Endothelial cell of umbilical vein (primary cell): ENCODE measurements at regions not wholly inside any gene's neighbourhood (a gene's known extent, or its start where the extent isn't known, plus 50 kb on each side); places are given as distances from the start of the nearest gene placed in this dataset.

Source experiments
- BruUV-seq: library from RNA; stranded (reverse); fragments of 400-500 nt; replicated peaks from 2 replicates; lab custom pipeline; 2021; lab: Mats Ljungman, UMichigan
- CTCF ChIA-PET: fragments of 300-600, 350-600 bp; sonication (Branson Sonifier 250); formaldehyde crosslinking; loops from one replicate; lab custom pipeline; 2021; ENCODE audit warnings: antibody characterized with exemption, inconsistent platforms; lab: Charles Lee
- POLR2A ChIA-PET: fragments of 300-600, 350-600 bp; sonication (Branson Sonifier 250); formaldehyde crosslinking; loops from one replicate; lab custom pipeline; 2021; ENCODE audit warnings: antibody characterized with exemption, inconsistent platforms; lab: Charles Lee
- DNase-seq: peaks from one replicate; pipeline ENCODE4 v3.0.0-alpha.2; 2011; ENCODE audit warnings: low read depth, low spot score
- FAIRE-seq: peaks from 2 replicates; lab custom pipeline; 2011; peaks lifted over from hg19 to GRCh38; lab: Jason Lieb, UNC
- H2AFZ ChIP-seq: 2 replicates; pipeline ENCODE4 v1.6.0; 2012; ENCODE audit warnings: low read depth, low read length, control low read depth, inconsistent platforms
- H3K27ac ChIP-seq: 2 replicates; pipeline ENCODE4 v1.5.1; 2011; ENCODE audit warnings: low read depth, mild to moderate bottlenecking, control low read depth, low read length, moderate library complexity; ENCODE audit not compliant: insufficient read depth
- H3K27me3 ChIP-seq, 2 experiments: 2 replicates each; pipeline versions ENCODE4 v1.6.0 to v1.6.1; 2011; ENCODE audit warnings: low read length in 2 of 2, mixed read lengths in 1 of 2; ENCODE audit not compliant: control insufficient read depth in 2 of 2, insufficient read depth in 2 of 2
- H3K36me3 ChIP-seq, 2 experiments: 2 replicates in 1 of 2; 3 replicates in 1 of 2; pipeline ENCODE4 v1.5.1; 2011; ENCODE audit warnings: low read length in 2 of 2, mild to moderate bottlenecking in 1 of 2, moderate library complexity in 1 of 2; ENCODE audit not compliant: control insufficient read depth in 2 of 2, insufficient read depth in 2 of 2; ENCODE audit errors: extremely low read depth in 1 of 2
- H3K4me1 ChIP-seq: 3 replicates; pipeline ENCODE4 v1.5.1; 2011; ENCODE audit warnings: mild to moderate bottlenecking, low read length; ENCODE audit not compliant: control insufficient read depth, insufficient read depth; ENCODE audit errors: extremely low read depth
- H3K4me2 ChIP-seq: 2 replicates; pipeline ENCODE4 v1.6.1; 2011; ENCODE audit warnings: low read length, control low read depth, mixed read lengths; ENCODE audit not compliant: insufficient read depth
- H3K4me3 ChIP-seq, 3 experiments: fragments of 200-600 bp in 1 of 3; sonication (generic), shearing (Covaris generic) in 1 of 3; replicated peaks in 1 of 3; 2 replicates each; pipeline ENCODE4 v1.5.1; 2011 to 2016; ENCODE audit warnings: control low read depth in 3 of 3, low read length in 3 of 3, mild to moderate bottlenecking in 2 of 3, inconsistent platforms in 1 of 3, low read depth in 1 of 3, moderate library complexity in 1 of 3; ENCODE audit not compliant: insufficient read depth in 1 of 3
- H3K79me2 ChIP-seq: 2 replicates; pipeline ENCODE4 v1.6.0; 2012; ENCODE audit warnings: low read length, inconsistent platforms; ENCODE audit not compliant: control insufficient read depth, insufficient read depth
- H3K9ac ChIP-seq: replicated peaks from 2 replicates; pipeline ENCODE3; 2011; ENCODE audit warnings: low read length, control low read depth; ENCODE audit not compliant: insufficient read depth; ENCODE audit errors: extremely low read depth
- H3K9me1 ChIP-seq: replicated peaks from 3 replicates; pipeline ENCODE4 v1.6.0; 2011; ENCODE audit warnings: mild to moderate bottlenecking, low read length; ENCODE audit not compliant: control insufficient read depth, insufficient read depth; ENCODE audit errors: extremely low read depth
- H3K9me3 ChIP-seq: replicated peaks from 2 replicates; pipeline ENCODE4 v1.5.1; 2012; ENCODE audit warnings: low read length, inconsistent platforms; ENCODE audit not compliant: control insufficient read depth, insufficient read depth
- H4K20me1 ChIP-seq: replicated peaks from 2 replicates; pipeline ENCODE3; 2011; ENCODE audit warnings: mild to moderate bottlenecking, low read length; ENCODE audit not compliant: control insufficient read depth, insufficient read depth; ENCODE audit errors: extremely low read depth
- CTCF ChIP-seq, 2 donors: IDR thresholded peaks; 1 replicate in 1 of 2; 2 replicates in 1 of 2; pipeline ENCODE4 v1.5.1; 2011; ENCODE audit warnings: low read length in 2 of 2, mild to moderate bottlenecking in 2 of 2, moderate library complexity in 2 of 2, control low read depth in 1 of 2, inconsistent platforms in 1 of 2, low read depth in 1 of 2; ENCODE audit not compliant: insufficient read depth in 1 of 2; ENCODE audit errors: extremely low read depth in 1 of 2
- EZH2 ChIP-seq: IDR thresholded peaks from 2 replicates; pipeline ENCODE4 v1.6.1; 2012; ENCODE audit warnings: borderline replicate concordance, low read depth, mild to moderate bottlenecking, moderate library complexity, low read length, inconsistent platforms; ENCODE audit not compliant: severe bottlenecking
- FOS ChIP-seq: IDR thresholded peaks from 2 replicates; pipeline ENCODE4 v1.6.1; 2011; ENCODE audit warnings: mild to moderate bottlenecking, low read length, moderate library complexity, borderline replicate concordance; ENCODE audit not compliant: insufficient read depth
- GATA2 ChIP-seq: IDR thresholded peaks from 2 replicates; pipeline ENCODE4 v1.7.0; 2011; ENCODE audit warnings: low read depth, mild to moderate bottlenecking, moderate library complexity, mixed read lengths, low read length; ENCODE audit not compliant: insufficient read length, insufficient read depth
- JUN ChIP-seq: IDR thresholded peaks from 2 replicates; pipeline ENCODE4 v1.6.1; 2011; ENCODE audit warnings: borderline replicate concordance, low read depth; ENCODE audit not compliant: insufficient read length, insufficient read depth
- MAX ChIP-seq: IDR thresholded peaks from 2 replicates; pipeline ENCODE4 v1.6.1; 2011; ENCODE audit not compliant: insufficient read depth, insufficient read length
- MYC ChIP-seq: IDR thresholded peaks from one replicate; pipeline ENCODE4 v1.6.1; 2011; ENCODE audit warnings: mild to moderate bottlenecking, low read depth, low read length
- POLR2A ChIP-seq: IDR thresholded peaks from 2 replicates; pipeline ENCODE4 v1.6.1; 2012; ENCODE audit warnings: low read depth, mild to moderate bottlenecking, control low read depth, low read length
- POLR2AphosphoS5 ChIP-seq: IDR thresholded peaks from 2 replicates; pipeline ENCODE4 v1.6.1; 2012; ENCODE audit warnings: low read depth, mild to moderate bottlenecking, control low read depth, low read length, moderate library complexity; ENCODE audit not compliant: insufficient read depth
- dilution Hi-C: fragments of 300-500 bp; cut with MboI; formaldehyde crosslinking; loops from one replicate; pipeline ENCODE4 v1.15.0; 2019; ENCODE audit warnings: low sequenced_read_pairs; ENCODE audit not compliant: extremely low pct_ligation_motif_present
- intact Hi-C: fragments of 100-400 bp; cut with micrococcal nuclease; formaldehyde crosslinking; loops from one replicate; pipeline ENCODE4 v1.10.0; 2022

GRCh38 chr10:44807451-44807850 lies 103.7 kb upstream of the TMEM72 start:
- intact Hi-C loops, result no loop called here
- no peaks in the 10 kb centered on the region for H3K79me2 ChIP-seq
- POLR2A ChIA-PET, result no interaction called here
- dilution Hi-C loops, result no loop called here
- H4K20me1 ChIP-seq, result no peaks in the 10 kb centered on the region
- no TSS peak for BruUV-seq
- TF ChIP-seq MAX, result no peak
- no peak for TF ChIP-seq GATA2
- no peak for TF ChIP-seq POLR2AphosphoS5
- no peak for TF ChIP-seq JUN
- TF ChIP-seq POLR2A, result no peak
- no peak for TF ChIP-seq MYC
- no peak for TF ChIP-seq CTCF (IDR thresholded peaks at IDR 0.05; ENCODE audit: extremely low read depth in 1 of 2, insufficient read depth in 1 of 2, low read depth in 1 of 2, low read length in 2 of 2)
- no peak for TF ChIP-seq FOS
- no peak for TF ChIP-seq EZH2
- H3K9me3 ChIP-seq, result no peaks in the 10 kb centered on the region
- H3K9ac ChIP-seq, result no peak overlapping the region
- H3K27ac ChIP-seq, result no peak overlapping the region
- no peak overlapping the region for H3K4me2 ChIP-seq
- peaks cover 0 to 2% of the 10 kb centered on the region in 2 experiments for H3K27me3 ChIP-seq
- FAIRE-seq, result no peak
- H2AFZ ChIP-seq, result no peak overlapping the region
- CTCF ChIA-PET, result no interaction called here
- no peak overlapping the region for H3K4me3 ChIP-seq
- peaks cover under 1% of the 10 kb centered on the region for H3K4me1 ChIP-seq
- DNase-seq, result no peak
- no peaks in the 10 kb centered on the region for H3K36me3 ChIP-seq
- no peaks in the 10 kb centered on the region for H3K9me1 ChIP-seq
